GM10248 (cell line): ENCODE measurements at regions not wholly inside any gene's neighbourhood (a gene's known extent, or its start where the extent isn't known, plus 50 kb on each side); places are given as distances from the start of the nearest gene placed in this dataset.

Source experiments
- CTCF ChIA-PET: fragments of 300-600 bp; sonication (Branson Sonifier 250); formaldehyde crosslinking; extraction: SDS; loops from one replicate; lab custom pipeline; 2021; ENCODE audit warnings: antibody characterized with exemption; lab: Yijun Ruan, JAX
- POLR2A ChIA-PET: fragments of 350-650 bp; sonication (Branson Sonifier 250); formaldehyde crosslinking; extraction: SDS; loops from one replicate; lab custom pipeline; 2020; ENCODE audit warnings: antibody characterized with exemption; lab: Yijun Ruan, JAX
- DNase-seq: peaks from one replicate; pipeline ENCODE4 v3.0.0; 2012; ENCODE audit errors: extremely low spot score
- CTCF ChIP-seq: IDR thresholded peaks from 2 replicates; pipeline ENCODE4 v1.5.1; 2012; ENCODE audit warnings: mild to moderate bottlenecking, low read depth; ENCODE audit errors: extremely low read depth, missing control alignments, control extremely low read depth

GRCh38 chr16:64162613-64163375 is 959.1 kb downstream of the CDH11 start:
- ChIA-PET CTCF (no interaction called here), POLR2A (no interaction called here)
- DNase-seq = no peak
- TF ChIP-seq CTCF = no peak

- no peak for TF ChIP-seq CTCF
- CTCF ChIA-PET = no interaction called here
- no peak for DNase-seq
- POLR2A ChIA-PET = no interaction called here
Measured at GRCh38 chr16:64159976-64160375, 961.9 kb downstream of the CDH11 start.

GRCh38 chr16:64158941-64159588 is 962.8 kb downstream of the CDH11 start:
- no peak for TF ChIP-seq CTCF
- no peak for DNase-seq
- ChIA-PET CTCF (no interaction called here), POLR2A (no interaction called here)

GRCh38 chr16:64153718-64154117 is 968.1 kb downstream of the CDH11 start:
- DNase-seq = no peak
- POLR2A ChIA-PET = no interaction called here
- CTCF ChIA-PET = no interaction called here
- no peak for TF ChIP-seq CTCF

GRCh38 chr16:64151990-64152767 is 969.7 kb downstream of the CDH11 start:
- DNase-seq = no peak
- TF ChIP-seq CTCF = no peak
- ChIA-PET CTCF (no interaction called here), POLR2A (no interaction called here)

GRCh38 chr16:64150193-64150592 is 971.7 kb downstream of the CDH11 start:
- no peak for TF ChIP-seq CTCF
- POLR2A ChIA-PET = no interaction called here
- DNase-seq = no peak
- CTCF ChIA-PET = no interaction called here
